Upper lobe of right lung (tissue), 1 donor: ENCODE measurements at regions not wholly inside any gene's neighbourhood (a gene's known extent, or its start where the extent isn't known, plus 50 kb on each side); places are given as distances from the start of the nearest gene placed in this dataset.
"Not testable (repeated sequence)": the region's sequence is repeated elsewhere in the genome, so short reads cannot be mapped to it uniquely, and the experiment has no call there.

Experiments
- ATAC-seq: fragments of 200-7000 bp; cut with Tn5 transposase; one replicate; pipeline ENCODE4 v1.9.1; 2020; ENCODE audit warnings: mild to moderate bottlenecking, moderate library complexity
- DNase-seq: peaks from one replicate; pipeline ENCODE4 v3.0.0-alpha.2; 2020
- H3K27ac ChIP-seq: fragments of 200-600 bp; one replicate; pipeline ENCODE4 v1.8.0; 2022
- H3K27me3 ChIP-seq: fragments of 200-600 bp; one replicate; pipeline ENCODE4 v1.8.0; 2022; ENCODE audit warnings: mild to moderate bottlenecking
- H3K36me3 ChIP-seq: fragments of 200-600 bp; one replicate; pipeline ENCODE4 v1.8.0; 2022
- H3K4me1 ChIP-seq: fragments of 200-600 bp; one replicate; pipeline ENCODE4 v1.8.0; 2022
- H3K4me3 ChIP-seq: fragments of 200-600 bp; one replicate; pipeline ENCODE4 v1.8.0; 2022; ENCODE audit warnings: mild to moderate bottlenecking
- H3K9me3 ChIP-seq: fragments of 200-600 bp; one replicate; pipeline ENCODE4 v1.8.0; 2022
- CTCF ChIP-seq: fragments of 200-600 bp; IDR thresholded peaks from one replicate; pipeline ENCODE4 v1.8.0; 2022; ENCODE audit warnings: antibody characterized with exemption
- intact Hi-C: fragments of 100-400 bp; cut with DNase I; formaldehyde crosslinking; loops from one replicate; pipeline ENCODE4 v1.11.0; 2022
- donor health status: DM: no; HTN: yes; CAD: no; lungs with severe emphysema.

GRCh38 chr10:84876116-84876999 is 548.0 kb downstream of the CCSER2 start:
- intact Hi-C loops, result no loop called here

GRCh38 chr10:84879991-84880390 is 551.6 kb downstream of the CCSER2 start:
- H3K27me3 ChIP-seq, result no peaks in the 10 kb centered on the region
- no peak overlapping the region for H3K4me3 ChIP-seq
- intact Hi-C loops, result no loop called here
- H3K9me3 ChIP-seq, result no peaks in the 10 kb centered on the region
- DNase-seq (no peak), ATAC-seq (no peak)
- H3K4me1 ChIP-seq, result no peaks in the 10 kb centered on the region
- H3K27ac ChIP-seq, result no peak overlapping the region
- no peak for TF ChIP-seq CTCF
- H3K36me3 ChIP-seq, result no peaks in the 10 kb centered on the region

More at GRCh38 chr10:84876116-84876999, 548.0 kb downstream of the CCSER2 start:
- no peak for TF ChIP-seq CTCF
- H3K27me3 ChIP-seq, result no peaks in the 10 kb centered on the region
- ATAC-seq (no peak), DNase-seq (no peak)
- H3K27ac ChIP-seq, result no peak overlapping the region
- no peaks in the 10 kb centered on the region for H3K9me3 ChIP-seq
- no peaks in the 10 kb centered on the region for H3K4me1 ChIP-seq
- no peaks in the 10 kb centered on the region for H3K36me3 ChIP-seq
- H3K4me3 ChIP-seq, result no peak overlapping the region

GRCh38 chr10:84881696-84882095 is 553.3 kb downstream of the CCSER2 start:
- H3K4me1 ChIP-seq, H3K9me3 ChIP-seq, H3K36me3 ChIP-seq, intact Hi-C loops, ATAC-seq, H3K27me3 ChIP-seq, H3K27ac ChIP-seq, H3K4me3 ChIP-seq, DNase-seq: not testable (repeated sequence)

DNA sequence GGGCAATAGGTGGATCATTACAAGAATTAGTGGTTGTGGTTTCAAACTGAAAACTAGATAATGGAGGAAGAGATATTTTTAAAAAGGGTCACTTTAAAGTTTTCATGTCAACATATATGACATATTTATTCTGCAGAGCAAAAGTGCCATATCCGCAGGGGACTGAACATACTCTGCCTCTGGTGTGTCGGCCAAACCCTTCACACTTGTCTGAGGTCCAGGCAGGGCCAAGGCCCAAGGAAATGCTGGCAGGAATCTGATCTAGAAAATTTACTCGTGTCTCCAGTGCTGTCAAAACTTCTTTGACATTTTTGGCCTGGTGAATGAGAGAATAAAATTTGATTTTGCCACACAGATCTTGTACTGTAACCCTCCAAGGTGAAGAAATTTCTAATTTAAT is 562.3 kb downstream of the CCSER2 start:
- no peak for TF ChIP-seq CTCF
- H3K4me1 ChIP-seq, result no peaks in the 10 kb centered on the region
- intact Hi-C loops, result no loop called here
- no peak for DNase-seq
- H3K36me3 ChIP-seq, result no peaks in the 10 kb centered on the region
- H3K27ac ChIP-seq, result no peak overlapping the region
- H3K9me3 ChIP-seq, result no peaks in the 10 kb centered on the region
- H3K27me3 ChIP-seq, result no peaks in the 10 kb centered on the region
- H3K4me3 ChIP-seq, result no peak overlapping the region
- no peak for ATAC-seq

- no peak for TF ChIP-seq CTCF
- Histone ChIP-seq H3K36me3 (no peaks in the 10 kb centered on the region), H3K27me3 (no peaks in the 10 kb centered on the region), H3K4me1 (no peaks in the 10 kb centered on the region), H3K9me3 (no peaks in the 10 kb centered on the region), H3K27ac (no peak overlapping the region), H3K4me3 (no peak overlapping the region)
- no peak for ATAC-seq
- intact Hi-C loops, result no loop called here
- DNase-seq, result no peak
These were observed 563.2 kb downstream of the CCSER2 start for GRCh38 chr10:84891631-84892030.

DNA sequence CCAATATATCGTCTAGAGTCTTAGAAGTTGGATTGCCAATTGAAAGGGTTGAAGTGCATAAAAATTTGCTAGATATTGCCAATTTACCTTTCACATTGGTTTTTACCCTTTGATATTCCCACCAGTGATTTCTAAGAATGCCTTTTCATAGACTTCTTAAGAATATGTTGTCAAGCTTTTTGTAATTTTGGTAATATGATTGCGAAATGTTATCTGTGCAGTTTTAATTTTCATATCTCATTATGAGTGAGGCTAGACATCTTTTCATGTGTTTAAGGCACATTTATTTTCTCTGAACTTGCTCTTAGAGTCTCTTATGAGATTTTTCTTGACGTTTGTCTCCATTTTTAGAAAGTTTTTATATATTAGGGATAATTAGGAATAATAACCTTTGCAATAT is 567.2 kb downstream of the CCSER2 start:
- H3K27ac ChIP-seq, result no peak overlapping the region
- ATAC-seq (no peak), DNase-seq (no peak)
- TF ChIP-seq CTCF, result no peak
- no peaks in the 10 kb centered on the region for H3K9me3 ChIP-seq
- H3K4me1 ChIP-seq, result no peaks in the 10 kb centered on the region
- H3K36me3 ChIP-seq, result no peaks in the 10 kb centered on the region
- H3K4me3 ChIP-seq, result no peak overlapping the region
- H3K27me3 ChIP-seq, result no peaks in the 10 kb centered on the region
- intact Hi-C loops, result no loop called here
